ENCODE measurements at regions not wholly inside any gene's neighbourhood (a gene's known extent, or its start where the extent isn't known, plus 50 kb on each side); places are given as distances from the start of the nearest gene placed in this dataset.
"Not testable (repeated sequence)": the region's sequence is repeated elsewhere in the genome, so short reads cannot be mapped to it uniquely, and the experiment has no call there.

GRCh38 chr20:53872081-53872541 is 198.3 kb downstream of the BCAS1 start:
- DNase-seq: no peak

GRCh38 chr20:53871541-53871940 is 198.9 kb downstream of the BCAS1 start:
- DNase-seq: no peak

GRCh38 chr20:53870426-53871315 is 199.7 kb downstream of the BCAS1 start:
- DNase-seq: no peak

- DNase-seq: peak; percentile 52
These were observed 200.7 kb downstream of the BCAS1 start for GRCh38 chr20:53869466-53870258.

GRCh38 chr20:53867741-53868351 is 202.5 kb downstream of the BCAS1 start:
- DNase-seq: no peak

GRCh38 chr20:53866794-53867740 is 203.3 kb downstream of the BCAS1 start:
- no peak for DNase-seq

- DNase-seq: no peak
These were observed 204.2 kb downstream of the BCAS1 start for GRCh38 chr20:53865901-53866793.

GRCh38 chr20:53864765-53865683 is 205.4 kb downstream of the BCAS1 start:
- DNase-seq: not testable (repeated sequence)

- DNase-seq: not testable (repeated sequence)
These were observed 206.3 kb downstream of the BCAS1 start for GRCh38 chr20:53863923-53864641.

GRCh38 chr20:53863535-53863922 is 206.9 kb downstream of the BCAS1 start:
- not testable (repeated sequence) for DNase-seq

- DNase-seq: not testable (repeated sequence)
These were observed 207.4 kb downstream of the BCAS1 start for GRCh38 chr20:53863039-53863438.

- DNase-seq: not testable (repeated sequence)
These were observed 207.9 kb downstream of the BCAS1 start for GRCh38 chr20:53862490-53862889.

- DNase-seq: not testable (repeated sequence)
These were observed 208.3 kb downstream of the BCAS1 start for GRCh38 chr20:53862136-53862397.

- no peak for DNase-seq
These were observed 210.7 kb downstream of the BCAS1 start for GRCh38 chr20:53859684-53860083.

- DNase-seq: not testable (repeated sequence)
These were observed 211.4 kb downstream of the BCAS1 start for GRCh38 chr20:53859009-53859408.

- DNase-seq: not testable (repeated sequence)
These were observed 211.9 kb downstream of the BCAS1 start for GRCh38 chr20:53858516-53858915.

- DNase-seq: no peak
These were observed 212.6 kb downstream of the BCAS1 start for GRCh38 chr20:53857723-53858236.

- DNase-seq: no peak
These were observed 213.8 kb downstream of the BCAS1 start for GRCh38 chr20:53856300-53857295.
